GM19328 (cell line): ENCODE measurements at regions not wholly inside any gene's neighbourhood (a gene's known extent, or its start where the extent isn't known, plus 50 kb on each side); places are given as distances from the start of the nearest gene placed in this dataset.

Experiments used
- ATAC-seq: cut with Tn5 transposase; IDR thresholded peaks from one replicate; pipeline ENCODE4 v1.9.1; 2021; ENCODE audit warnings: mild to moderate bottlenecking, moderate library complexity; ENCODE audit not compliant: unreplicated experiment

GRCh38 chr13:47831265-47831664, 169.8 kb downstream of the SUCLA2 start:
- ATAC-seq = no peak

GRCh38 chr13:47829690-47830089, 171.4 kb downstream of the SUCLA2 start:
- no peak for ATAC-seq

GRCh38 chr13:47826471-47826870, 174.6 kb downstream of the SUCLA2 start:
- no peak for ATAC-seq

DNA sequence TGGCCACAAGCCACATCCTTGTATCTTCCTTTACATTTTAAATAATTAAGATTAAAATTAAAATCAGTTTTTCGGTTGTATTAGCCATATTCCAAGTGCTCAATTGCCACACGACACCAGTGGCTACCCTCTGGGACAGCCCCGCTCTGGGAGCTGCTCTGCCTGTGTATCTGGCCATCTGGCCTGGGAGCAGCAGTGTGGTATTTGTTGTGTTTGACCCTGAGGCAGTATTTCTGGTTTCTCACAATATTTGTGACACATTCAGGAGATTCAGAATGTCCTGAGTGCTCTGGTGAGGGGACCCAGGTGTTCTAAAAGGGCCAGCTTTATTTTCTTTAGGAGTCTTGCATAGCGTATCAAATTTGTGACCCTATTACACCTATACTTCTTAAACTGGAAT, 179.0 kb downstream of the SUCLA2 start:
- no peak for ATAC-seq

DNA sequence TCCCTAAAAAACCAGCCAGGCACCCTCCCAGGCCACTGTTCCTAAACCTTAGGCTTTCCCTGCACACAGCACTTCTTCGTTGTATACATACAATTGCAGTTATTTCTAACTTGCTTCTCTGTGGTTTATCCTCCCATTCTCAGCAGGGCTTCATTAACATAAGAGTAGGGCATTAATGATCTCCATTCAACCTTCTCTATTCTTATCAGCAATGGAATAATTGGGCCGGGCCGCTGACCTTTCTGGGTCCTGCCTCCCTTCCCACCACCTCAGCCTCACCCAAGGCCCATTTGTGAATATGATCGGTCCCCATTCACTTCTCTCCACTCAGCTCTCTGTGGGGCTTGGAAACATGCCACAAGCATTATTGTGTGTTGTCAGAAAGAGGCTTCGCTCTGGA, 184.2 kb downstream of the SUCLA2 start:
- ATAC-seq = no peak

GRCh38 chr13:47813718-47814117, 187.4 kb downstream of the SUCLA2 start:
- ATAC-seq = no peak

DNA sequence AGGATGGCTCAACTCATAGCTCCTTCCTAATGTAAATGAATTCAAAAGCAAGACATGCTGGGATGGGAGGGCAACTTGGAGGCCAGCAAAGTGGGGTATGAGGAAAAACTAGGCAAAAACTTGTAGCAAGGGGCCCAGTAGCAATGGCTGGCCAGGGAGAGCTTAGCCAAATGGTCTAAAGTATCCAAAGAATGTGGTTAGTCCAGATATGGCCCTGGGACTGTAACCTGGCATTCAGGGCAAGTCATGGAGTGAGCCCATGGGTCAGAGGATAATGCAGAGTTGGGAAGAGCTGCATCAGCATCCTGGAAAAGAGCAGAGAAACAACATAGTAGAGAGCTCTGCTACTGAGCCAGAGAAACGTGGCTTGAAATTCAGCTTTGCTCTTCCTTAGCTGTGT, 191.7 kb downstream of the SUCLA2 start:
- ATAC-seq = no peak

DNA sequence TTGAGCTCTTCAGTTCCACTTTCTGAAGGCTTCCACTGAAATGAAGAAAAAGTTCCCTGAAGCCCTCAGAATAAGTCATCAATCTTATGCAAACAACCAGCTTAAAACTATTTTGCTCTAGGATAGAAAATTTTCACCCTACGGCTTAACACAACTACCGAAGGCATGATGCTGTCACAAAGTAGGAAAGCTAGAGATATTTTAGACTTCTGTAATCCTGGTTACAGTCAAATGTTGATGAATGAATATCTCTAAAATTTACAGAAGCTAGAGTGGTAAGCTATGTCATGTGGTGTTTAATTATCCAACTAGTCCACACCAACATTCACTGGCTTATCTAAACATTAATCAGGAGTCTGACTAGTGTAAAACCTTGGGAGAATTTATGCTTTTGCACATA, 197.9 kb downstream of the SUCLA2 start:
- no peak for ATAC-seq

GRCh38 chr13:47801555-47801954, 199.5 kb downstream of the SUCLA2 start:
- no peak for ATAC-seq

DNA sequence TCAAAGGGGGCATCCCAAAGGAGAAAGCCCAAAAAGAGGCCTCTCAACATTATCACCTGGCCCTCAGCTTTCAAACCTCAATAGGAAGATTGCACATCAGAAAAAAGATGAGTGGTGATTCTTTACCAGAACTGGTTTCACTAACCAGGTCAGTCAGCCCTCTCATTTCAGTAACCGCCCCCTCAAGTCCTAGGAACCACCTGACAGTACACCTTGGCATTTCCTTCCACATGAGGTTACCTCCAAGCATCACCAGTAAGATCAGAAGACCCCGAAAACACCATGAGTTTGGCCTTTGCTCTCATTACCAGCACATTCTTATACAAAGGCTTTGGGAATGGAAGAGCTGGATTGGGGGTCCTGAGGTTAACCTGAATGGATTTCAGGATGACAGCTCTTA, 200.5 kb downstream of the SUCLA2 start:
- ATAC-seq = no peak

- ATAC-seq = no peak
Observed at GRCh38 chr13:47798906-47799305, 202.2 kb downstream of the SUCLA2 start.

DNA sequence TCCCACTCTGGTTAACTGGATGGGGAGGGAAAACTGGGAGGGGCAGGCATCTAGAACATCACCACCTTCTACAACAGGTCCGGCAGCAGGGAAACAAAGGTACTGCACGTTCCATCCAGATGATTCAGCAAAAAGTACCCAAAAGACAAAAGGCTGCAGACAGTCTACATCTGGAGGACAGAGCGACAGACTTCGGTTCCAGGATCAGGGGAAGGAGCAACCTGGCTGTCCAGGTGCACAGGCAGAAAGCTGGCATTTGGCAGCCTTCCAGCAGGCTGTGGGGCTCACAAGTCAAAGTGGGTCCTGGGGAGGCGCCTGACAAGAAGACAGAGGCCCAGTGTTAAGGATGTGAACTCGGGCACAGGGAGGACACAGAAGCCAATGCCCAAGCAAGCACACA, 202.9 kb downstream of the SUCLA2 start:
- ATAC-seq = no peak

DNA sequence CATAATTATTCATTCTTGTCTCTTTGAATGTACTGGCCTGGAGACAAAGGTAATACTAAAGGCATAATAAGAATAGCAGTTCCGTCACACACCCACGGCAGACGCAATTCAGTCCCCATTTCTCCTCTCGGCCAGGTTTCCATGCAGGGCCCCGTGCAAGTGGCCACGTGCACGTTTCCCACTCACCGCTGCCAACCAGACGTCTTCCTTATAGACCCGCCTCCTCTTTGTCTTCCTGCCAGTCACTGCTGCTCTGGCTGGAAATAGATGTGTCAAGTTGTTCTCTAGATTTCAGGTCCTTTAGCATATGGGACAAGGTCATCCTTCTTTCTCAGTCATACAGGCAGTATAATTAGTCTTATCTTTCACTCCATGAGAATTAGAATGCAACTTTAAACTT, 204.3 kb downstream of the SUCLA2 start:
- no peak for ATAC-seq

DNA sequence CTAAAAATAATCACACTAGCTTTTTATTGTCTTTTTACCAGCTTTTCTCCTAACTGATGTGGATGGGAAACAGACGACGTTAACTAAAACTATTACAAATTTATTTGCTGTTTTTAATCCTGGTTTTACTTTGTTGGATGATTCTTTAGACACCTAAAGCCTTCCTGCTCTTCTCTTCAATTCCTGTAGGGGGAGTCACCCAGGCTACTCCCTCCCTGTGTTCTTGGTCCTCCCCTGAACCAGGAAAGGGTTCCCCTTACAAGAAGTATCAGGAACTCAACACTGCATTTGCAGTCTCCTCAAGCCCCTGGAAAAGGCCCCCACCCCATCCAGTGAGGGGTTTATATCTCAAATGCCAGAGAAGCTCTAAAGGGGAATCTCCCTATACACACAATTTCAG, 206.1 kb downstream of the SUCLA2 start:
- ATAC-seq = no peak

GRCh38 chr13:47790755-47791154, 210.3 kb downstream of the SUCLA2 start:
- no peak for ATAC-seq

- no peak for ATAC-seq
Observed at GRCh38 chr13:47788844-47789243, 212.2 kb downstream of the SUCLA2 start.

GRCh38 chr13:47774671-47774994, 226.4 kb downstream of the SUCLA2 start:
- no peak for ATAC-seq

GRCh38 chr13:47764817-47765216, 236.3 kb downstream of the SUCLA2 start:
- ATAC-seq = no peak

GRCh38 chr13:47757466-47758080, 243.5 kb downstream of the SUCLA2 start:
- ATAC-seq = no peak

DNA sequence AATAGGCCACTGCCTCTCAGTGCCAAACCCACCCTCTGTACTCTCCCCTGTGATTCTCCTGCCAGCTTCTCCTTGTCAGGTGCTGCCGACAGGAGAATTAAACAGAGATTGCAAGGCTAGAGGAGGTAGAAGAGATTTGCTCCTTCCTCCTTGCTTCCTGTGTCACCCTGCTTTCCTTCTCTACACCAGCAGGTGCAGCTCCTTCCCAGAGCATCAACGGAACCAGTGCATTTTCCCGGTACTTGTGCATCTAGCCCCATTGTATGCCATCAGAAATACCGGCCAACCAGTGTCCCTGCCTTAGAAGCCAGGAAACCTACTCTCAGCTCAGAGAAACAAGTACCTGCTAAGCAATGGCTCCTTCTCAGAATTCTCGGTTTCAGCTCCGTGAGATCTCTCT, 253.2 kb downstream of the SUCLA2 start:
- no peak for ATAC-seq

GRCh38 chr13:47726394-47726793, 274.7 kb downstream of the SUCLA2 start:
- ATAC-seq = no peak

- no peak for ATAC-seq
Observed at GRCh38 chr13:47723898-47724297, 277.2 kb downstream of the SUCLA2 start.

DNA sequence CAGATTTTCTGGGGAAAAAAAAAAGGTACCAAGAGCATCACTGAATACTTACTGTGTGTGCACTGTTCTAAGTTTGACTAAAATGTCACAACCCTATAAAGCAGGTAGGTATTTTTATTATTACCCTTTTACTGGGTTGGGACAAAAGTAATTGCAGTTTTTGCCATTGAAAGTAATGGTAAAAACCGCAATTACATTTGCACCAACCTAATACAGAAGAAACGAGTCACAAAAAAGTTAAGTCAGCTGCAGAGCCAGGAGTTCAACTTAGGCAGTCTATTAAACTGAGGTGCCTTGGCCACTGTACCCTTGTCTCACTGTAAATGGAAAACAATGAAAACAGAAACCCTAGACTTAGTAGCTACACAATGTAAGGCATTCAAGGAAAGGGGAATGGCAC, 281.9 kb downstream of the SUCLA2 start:
- no peak for ATAC-seq

GRCh38 chr13:47718556-47718955, 282.5 kb downstream of the SUCLA2 start:
- ATAC-seq = no peak
